NCI-H1092 (cell line): ENCODE measurements at regions not wholly inside any gene's neighbourhood (a gene's known extent, or its start where the extent isn't known, plus 50 kb on each side); places are given as distances from the start of the nearest gene placed in this dataset.
"Not testable (repeated sequence)": the region's sequence is repeated elsewhere in the genome, so short reads cannot be mapped to it uniquely, and the experiment has no call there.

Experiments used
- DNase-seq: peaks from one replicate; lab custom pipeline; 2025; lab: John Stamatoyannopoulos, UW

DNA sequence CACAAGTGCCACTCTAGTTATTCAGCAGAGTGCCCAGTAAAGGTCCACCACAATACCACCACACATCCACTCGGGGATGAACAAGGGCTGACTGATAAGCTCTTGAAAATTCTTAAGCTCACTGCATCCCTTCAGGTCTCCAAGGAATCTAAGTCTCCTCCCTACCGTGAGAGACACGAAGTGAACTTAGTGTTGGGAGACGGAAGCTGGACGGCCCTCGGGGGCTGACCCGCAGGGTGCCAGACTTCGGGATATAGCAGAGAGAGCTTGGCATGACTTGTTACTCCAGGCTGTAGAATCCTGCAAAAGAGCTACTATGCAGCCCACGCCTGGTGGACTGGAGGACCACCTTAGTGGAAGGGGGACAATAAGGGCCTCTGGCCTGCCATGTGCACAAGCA is 75.1 kb downstream of the LYZL1 start:
- DNase-seq: not testable (repeated sequence)

DNA sequence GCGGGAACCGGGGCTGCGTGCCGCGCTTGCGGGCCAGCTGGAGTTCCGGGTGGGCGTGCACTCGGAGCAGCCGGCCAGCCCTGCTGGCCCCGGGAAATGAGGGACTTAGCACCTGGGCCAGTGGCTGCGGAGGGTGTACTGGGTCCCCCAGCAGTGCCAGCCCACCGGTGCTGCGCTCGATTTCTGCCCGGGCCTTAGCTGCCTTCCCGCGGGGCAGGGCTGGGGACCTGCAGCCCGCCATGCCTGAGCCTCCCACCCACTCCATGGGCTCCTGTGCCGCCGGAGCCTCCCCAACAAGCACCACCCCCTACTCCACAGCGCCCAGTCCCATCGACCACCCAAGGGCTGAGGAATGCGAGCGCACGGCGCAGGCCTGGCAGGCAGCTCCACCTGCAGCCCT is 77.3 kb downstream of the LYZL1 start:
- not testable (repeated sequence) for DNase-seq

DNA sequence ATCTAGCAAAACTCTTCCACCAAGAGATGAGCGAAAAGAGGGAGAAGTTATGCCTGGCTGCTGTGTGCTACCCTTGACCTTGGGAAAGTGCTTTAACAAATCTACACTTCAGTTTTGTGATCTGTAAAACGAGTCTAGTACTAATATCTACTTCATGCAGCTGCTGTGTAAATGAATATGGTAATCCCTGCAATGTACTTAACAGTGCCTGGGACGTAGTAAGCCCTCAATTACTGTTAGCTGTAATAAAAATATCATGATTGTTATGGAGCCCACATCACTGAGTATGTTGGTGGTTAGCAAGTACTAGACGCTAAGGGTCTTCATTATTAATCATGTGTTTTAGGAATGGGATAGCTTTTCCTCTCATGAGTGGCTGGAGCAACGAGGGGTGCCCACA is 80.5 kb downstream of the LYZL1 start:
- DNase-seq: no peak

DNA sequence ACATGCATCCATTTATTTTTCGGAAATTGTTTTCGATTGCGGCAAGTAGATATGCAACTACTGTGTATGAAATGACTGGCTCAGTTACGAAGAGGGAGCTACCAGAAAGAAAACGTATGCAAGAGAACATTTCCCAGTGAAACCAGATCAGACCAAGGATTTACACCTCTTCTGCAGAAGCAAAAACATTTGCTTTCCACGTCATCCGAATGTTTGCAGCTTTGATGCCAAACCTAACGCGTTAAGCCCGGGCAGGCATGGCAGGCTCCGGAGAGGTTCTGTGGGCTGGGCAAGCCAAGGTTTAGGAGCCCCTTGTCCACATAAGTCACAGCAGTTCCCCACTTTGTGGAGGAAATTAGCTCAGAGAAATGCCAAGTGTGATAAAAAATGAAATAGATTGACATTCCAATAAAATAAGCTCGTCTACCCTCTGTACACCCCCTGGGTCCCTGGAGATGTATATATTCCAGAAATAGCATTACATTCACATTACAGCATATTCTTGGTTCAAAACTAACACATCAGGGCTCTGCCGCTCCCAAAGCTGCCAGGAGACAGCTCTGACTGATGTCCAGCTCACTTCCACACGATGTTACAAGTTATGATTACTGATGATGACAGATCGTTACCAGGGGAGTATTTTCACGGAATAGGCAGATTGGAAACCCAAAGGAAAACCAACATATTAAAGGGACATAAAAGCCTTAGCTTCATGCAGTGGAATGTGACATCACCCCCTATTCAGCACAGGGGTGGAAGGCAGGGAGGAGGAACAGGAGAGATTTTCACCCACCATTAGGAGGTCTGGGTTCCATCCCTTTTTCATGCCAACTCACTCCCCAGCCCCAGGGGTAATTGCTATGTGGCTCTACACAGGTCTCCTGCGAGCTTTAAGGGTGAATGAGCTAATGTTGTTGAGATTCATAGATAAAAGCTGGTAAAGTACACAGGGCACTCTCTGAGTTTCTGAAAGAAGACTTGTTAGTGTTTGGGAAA is 81.5 kb downstream of the LYZL1 start:
- no peak for DNase-seq

DNA sequence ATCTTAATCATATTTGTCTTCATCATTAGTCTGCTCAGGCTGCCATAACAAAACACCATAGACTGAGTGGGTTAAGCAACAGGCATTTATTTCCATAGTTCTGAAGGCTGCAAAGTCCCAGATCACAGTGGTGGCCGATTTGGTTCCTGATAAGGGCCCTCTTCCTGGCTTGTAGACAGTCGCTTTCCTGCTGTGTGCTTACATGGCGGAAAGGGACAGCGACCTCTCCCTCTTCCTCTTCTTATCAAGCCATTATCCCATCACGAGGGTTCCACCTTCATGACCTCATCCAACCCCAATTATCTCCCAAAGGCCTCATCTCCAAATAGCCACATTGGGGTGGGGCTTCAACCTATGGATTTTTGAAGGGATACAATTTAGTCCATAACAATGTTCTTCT is 84.0 kb downstream of the LYZL1 start:
- DNase-seq: no peak

DNA sequence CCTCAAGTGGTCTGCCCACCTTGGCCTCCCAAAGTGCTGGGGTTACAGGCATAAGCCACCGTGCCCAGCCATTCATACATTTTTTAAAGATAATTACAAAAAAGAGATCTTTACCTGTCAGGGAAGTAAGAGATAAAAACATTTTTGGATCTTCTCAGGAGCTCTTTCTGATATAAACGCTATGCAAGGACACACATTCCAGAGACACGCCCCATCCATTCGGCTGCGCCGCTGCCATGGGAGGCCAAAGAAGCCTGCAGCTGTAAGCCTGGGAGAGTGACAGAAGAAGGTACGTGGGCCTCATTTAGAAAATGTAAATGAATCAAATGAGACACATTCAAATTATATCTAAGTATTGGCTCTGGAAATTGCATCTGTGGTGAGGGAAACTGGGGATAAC is 85.3 kb downstream of the LYZL1 start:
- DNase-seq: no peak

DNA sequence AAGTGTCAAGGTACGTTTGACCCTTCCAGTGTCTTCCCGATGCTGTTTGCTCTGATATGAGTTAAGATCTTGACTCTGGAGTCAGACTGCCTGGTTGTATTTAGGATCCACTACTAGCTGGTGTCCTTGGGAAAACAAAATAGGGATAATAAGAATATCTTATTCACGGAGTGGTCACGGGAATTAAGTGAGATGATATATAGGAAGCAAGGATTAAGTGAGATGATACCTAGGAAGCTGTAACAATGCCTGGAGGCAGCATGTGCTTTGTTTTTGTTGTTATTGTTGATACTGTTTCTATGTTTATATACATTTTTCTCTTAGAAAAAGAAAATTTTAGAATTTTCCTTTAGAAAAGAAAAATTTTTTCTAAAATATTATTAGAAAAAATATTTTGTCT is 87.0 kb downstream of the LYZL1 start:
- DNase-seq: no peak

DNA sequence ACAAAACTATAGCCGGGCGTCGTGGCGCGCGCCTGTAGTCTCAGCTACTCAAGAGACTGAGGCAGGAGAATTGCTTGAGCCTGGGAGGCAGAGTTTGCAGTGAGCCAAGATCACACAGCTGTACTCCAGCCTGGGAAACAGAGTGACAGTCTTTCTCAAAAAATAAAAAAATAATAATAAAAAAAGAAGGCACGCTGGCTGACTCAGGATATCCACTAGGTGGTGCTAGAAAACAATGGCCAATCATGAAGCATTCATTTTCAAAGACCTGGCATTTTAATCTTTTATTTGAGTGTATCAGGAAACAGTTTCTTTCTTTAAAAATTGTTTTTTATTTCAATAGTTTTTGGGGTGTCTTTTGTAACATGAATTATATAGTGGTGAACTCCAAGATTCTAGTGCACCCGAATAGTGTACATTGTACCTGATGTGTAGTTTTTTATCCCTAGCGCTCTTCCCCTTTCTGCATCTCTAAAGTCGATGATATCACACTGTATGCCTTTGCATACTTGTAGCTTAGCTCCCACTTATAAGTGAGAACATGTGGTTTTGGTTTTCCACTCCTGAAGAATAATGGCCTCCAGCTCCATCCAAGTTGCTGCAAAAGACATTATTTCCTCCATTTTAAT is 88.6 kb downstream of the LYZL1 start:
- no peak for DNase-seq

DNA sequence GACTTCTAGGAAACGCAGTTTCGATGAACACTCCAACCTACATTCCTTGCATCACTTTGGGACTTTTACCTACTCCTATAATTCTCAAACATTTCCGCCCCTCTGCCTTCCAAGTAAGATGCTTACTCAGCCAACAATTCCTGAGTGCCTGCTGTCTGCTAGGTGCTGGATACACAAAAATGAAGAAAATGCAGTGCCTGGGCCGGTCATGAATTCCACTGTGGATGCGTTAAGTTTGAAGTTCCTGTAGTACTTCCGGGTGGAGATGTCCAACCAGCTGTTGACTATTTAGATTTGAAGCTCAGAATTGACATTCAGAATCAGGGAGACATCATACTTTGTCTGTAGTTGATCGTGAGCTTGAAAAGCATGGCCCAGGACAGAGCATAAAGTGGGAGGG is 89.2 kb downstream of the LYZL1 start:
- DNase-seq: no peak

DNA sequence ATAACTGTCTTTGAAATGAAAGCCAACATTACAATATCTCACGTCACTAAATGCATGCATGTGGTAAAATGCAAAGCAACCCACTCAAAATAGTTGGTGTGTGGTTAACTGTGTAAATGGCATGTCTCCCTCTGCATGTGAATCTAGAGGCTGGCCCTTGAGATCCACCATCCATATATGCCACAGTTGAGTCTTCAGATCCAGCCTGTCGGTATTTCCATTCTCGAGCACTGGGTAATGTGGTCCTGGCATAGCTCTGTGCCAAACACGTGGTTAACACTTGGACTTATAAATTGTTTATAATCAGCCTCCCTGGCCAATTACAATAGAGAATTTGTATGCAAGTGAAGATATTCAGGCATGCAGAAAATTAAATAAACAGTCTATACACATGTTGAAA is 90.3 kb downstream of the LYZL1 start:
- no peak for DNase-seq

DNA sequence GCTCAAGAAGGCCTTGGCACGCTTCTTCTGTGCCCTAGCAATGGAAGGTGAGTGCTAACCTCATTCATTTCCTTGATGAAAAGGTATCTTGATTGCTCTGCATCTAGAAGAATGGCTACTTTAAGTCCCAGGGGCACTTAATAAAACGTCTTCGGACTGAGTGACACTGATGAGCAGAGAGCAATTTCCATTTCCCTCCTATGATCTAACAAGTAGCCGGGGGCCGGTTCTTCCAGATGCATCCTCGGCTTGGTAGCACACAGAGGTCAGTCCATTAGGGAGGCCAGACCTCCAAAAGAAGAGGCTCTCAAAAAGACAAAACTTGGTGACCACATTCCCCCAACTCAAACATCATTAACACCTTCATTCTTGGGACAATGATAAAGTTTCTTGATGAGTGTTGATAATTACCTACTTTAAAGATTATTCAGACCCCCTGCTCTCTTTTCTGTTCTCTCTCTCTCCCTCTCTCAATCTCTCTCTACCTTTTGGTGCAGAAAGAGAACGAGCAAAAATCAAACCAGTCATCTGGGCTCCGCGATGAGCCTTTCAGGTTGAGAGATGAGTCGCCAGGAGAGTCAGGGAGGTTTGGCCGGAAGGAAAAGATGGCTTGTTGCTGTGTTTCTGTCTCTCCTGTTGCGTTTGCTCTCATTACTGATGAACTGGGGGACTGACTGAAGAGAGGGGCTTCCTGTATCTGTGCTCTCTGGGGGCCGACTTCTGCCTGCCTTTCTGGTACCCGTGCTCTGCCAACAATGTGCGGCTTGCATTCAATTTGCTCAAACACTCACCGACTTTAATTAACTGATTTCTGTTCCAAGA is 91.1 kb downstream of the LYZL1 start:
- not testable (repeated sequence) for DNase-seq

DNA sequence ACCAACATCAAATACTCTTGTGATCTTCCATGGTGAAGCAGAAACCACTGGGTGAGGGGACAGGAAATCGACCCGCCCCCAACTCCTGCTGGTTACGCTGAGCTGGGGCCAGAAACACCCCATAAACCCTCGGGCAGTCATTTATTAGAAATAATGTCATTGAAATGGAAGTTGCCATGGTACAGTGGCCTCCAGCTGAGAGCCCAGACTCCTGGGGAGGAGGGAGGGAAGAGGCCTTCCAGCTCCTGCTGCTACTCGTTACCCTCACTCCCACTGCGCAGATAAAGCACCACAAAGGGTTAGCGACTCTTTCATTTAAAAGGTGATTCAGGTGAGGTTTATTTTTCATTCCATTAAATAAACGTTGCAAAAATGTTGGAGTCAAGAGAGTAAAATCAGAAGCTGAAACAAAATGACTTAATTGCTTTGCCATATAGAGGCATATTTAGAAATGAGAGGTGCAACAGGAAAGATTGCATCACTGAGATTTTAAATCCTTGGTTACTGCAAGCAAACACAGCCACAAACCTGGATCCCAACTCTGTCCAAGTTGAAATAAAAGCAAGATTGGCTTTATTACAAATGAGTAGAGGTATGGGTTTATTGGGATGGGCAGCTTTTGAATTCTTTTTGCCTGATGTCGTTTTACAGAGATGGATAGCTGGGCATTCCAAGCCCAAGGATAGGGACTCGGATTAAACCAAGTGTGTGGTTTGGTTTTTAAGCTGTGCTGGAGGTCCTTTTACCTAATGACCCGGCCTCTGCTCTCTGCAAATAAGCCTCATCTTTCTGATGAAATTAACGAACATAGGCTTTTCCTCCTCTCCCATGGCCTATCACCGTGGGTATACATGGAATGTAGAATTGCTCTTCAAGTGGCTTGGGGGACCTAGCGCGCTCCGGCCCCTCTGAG is 92.0 kb downstream of the LYZL1 start:
- peak; percentile 68 for DNase-seq

DNA sequence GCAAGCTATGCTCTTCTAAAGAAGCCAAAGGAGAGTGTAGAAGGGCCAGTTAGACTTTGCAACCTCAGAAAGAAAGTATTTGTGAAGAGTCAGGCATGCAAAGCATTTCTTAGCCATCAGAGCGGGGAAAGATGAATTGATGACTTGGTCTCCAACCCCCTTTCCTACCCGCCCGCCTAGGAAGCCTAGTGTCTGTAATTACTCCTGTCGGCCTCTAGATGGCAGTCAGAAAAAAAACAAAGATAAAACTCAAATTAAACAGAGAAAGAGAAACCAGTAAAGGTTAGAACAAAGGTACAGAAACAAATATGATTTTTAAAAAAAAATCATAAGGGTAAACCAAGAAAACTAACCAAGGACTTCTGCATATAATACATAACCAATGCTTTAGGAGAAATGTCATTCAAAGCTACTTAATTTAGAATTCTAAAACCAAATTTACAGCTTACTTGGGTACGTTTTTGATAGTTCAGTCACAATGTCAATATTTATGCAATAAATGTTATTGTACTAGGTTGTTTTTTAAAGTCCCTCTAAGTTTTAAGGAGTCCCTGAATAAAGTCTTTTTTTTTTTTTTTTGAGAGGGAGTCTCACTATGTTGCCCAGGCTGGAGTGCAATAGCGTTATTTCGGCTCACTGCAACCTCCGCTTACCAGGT is 97.6 kb downstream of the LYZL1 start:
- DNase-seq: no peak

DNA sequence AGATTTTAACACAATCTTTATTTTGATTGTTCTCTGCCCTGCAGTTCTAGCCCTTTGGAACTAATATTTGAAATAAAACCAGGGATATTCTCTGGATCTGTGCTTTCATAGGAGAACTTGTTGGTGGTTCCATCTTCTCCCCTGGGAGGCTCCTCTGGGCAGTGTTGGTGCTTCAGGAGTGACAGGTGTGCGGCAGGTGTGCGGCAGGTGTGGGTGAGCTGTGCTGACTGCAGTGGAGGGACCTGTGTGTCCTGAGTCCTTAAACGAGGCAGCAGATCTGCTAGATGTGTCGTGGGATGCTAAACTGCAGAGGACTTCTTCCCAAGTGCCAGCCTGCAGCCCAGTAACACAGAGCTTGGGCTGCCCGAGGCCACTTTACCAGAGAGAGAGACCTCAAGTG is 98.4 kb downstream of the LYZL1 start:
- peak; percentile 5 for DNase-seq

DNA sequence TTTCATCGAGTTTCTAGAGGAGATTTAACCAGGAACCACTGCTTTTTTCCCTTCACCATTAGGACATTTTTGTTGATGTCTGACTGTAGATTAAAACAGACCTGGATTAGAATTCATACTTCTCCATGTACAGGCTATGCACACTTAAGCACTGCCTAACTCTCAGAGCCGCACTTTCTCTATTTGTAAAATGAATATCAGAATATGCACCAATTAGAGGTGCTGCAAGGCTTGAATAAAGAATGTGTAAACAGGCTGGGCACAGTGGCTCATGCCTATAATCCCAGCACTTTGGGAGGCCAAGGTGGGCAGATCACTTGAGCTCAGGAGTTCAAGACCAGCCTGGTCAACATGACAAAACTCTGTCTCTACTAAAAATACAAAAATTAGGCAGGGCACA is 99.2 kb downstream of the LYZL1 start:
- DNase-seq: not testable (repeated sequence)

DNA sequence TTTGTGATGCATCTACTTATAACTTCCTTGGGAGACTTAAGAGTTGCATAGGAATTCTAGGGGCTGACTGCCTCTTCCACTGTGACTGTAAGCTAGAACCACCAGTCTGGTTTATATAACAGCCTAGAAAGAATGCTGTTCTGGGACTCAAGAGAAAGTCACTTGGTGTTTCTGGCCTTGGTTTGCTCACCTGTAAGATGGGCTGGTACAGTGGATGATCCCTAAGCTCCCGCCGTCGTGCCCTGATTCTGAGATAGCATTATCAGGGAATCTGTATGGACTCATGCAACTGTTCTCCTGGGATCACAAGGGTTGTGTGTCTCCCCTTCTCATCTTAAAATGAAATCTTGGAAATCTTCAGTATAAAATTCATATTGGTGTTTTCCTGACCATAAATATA is 100.6 kb downstream of the LYZL1 start:
- DNase-seq: no peak

DNA sequence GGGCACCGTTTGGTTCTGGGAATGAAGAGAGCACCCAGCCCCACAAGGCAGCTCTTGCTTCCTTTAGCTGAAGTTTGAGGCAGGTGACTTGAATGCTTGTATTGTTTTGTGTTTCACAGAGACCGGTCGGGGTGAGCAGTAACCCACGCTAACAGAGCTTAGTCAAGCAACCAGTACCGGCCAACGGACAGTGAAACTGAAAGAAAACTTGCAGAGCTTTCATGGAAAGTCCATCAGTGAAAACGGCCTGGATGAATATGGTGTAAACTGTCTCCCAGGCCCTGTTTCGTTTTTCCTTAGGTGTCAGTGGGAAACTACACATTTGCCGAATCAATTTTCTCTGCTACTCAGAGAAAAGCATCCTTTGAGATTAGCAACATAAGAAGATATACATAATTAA is 101.1 kb downstream of the LYZL1 start:
- DNase-seq: no peak

DNA sequence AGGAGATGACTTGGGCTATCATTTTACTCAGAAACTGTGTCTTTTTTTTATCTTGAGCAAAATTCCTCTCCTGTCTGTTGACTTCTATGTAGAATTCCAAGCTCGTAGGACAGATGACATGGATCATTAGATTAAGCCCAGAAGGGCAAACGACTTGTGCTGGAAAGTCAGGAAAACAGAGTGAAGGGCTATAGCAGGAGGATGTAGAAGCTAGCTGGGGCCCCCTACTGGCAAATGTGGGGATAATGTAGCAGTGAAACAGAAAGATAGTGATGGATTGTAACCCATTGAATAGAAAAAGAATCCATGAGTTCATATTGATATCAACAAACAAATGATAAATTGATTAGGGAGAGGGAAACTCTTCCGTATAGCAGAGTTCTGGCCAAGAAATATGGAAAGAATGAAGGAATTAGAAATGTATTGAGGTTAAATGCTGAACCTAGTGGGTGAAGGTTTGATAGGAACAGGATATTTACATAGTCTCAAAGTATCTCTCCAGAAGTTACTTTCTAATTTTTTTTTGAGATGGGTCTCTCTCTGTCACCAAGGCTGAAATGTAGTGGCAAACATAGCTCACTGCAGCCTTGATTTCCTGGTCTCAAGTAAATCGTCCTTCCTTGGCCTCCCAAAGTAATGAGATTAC is 103.6 kb downstream of the LYZL1 start:
- peak; percentile 22 for DNase-seq

DNA sequence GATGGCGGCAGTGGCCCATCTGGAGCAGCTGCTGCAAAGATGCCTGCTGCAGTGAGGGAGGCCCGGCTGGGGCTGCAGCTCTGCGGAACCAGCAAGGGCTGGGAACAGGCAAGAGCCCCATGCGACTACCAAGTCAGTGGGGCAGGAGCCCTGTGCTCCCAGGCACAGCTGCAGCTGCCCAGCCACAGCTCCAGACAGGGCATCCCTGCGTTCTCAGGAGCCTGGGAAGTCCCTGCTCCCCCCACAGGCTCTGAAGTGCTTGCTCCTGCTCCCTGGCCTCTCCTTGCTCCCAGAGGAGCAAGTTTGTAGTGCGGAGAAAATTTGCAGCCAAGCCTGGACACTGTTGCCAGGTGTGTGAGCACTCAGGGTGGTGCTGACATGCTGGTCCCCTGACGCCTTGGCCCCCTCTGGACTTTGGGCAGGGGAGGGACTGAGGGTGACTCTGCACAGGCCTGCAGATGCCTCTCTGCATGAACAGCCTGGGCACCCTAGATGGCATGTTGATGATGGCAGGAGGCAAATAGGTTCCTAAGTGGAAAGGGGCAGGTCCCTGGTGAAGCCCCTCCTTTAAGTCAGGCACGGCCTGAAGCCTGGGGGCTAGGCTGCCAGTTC is 105.6 kb downstream of the LYZL1 start:
- DNase-seq: no peak

DNA sequence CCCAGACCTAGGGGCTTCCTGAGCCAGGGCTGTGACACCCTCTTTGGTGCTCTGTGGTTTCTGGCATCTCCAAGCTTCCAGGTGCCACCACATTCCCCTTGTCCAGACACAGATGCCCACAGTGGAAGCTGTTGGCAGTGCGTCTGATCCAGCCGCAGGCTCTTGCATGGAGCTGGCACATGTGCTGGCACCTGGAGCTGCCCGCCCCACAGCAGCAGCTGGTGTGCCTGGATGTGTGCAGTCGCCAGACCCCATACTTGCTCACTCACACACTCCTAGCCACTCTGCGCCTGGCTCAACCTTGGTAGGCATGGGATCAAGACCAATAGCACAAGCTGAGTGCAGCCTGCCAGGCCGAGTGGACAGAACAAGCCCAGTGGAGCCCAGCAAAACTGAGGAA is 106.5 kb downstream of the LYZL1 start:
- DNase-seq: no peak
